Adrenal gland (tissue), 9 donors: ENCODE measurements at regions not wholly inside any gene's neighbourhood (a gene's known extent, or its start where the extent isn't known, plus 50 kb on each side); places are given as distances from the start of the nearest gene placed in this dataset.
A peak's percentile ranks its signal among the peaks of the same experiment; 100 is the strongest.

ENCODE experiments used
- DNase-seq, 7 donors: peaks; one replicate each; pipeline ENCODE4 v3.0.0-alpha.2; 2019 to 2020
- H3K27ac ChIP-seq, 5 donors: fragments of 200-600 bp; sonication (generic) in 4 of 5; 1 replicate in 3 of 5; 2 replicates in 2 of 5; pipeline versions ENCODE4 v1.5.1 to v1.8.0; 2016 to 2020; ENCODE audit warnings: mild to moderate bottlenecking in 1 of 5
- H3K27me3 ChIP-seq: fragments of 200-600 bp; 2 replicates; pipeline ENCODE4 v1.8.0; 2021
- H3K36me3 ChIP-seq, 2 donors: fragments of 200-600 bp; replicated peaks in 1 of 2; 1 replicate in 1 of 2; 2 replicates in 1 of 2; pipeline versions ENCODE4 v1.5.1 to v1.8.0; 2018 to 2022
- H3K4me1 ChIP-seq, 2 donors: fragments of 200-600 bp; replicated peaks in 1 of 2; 1 replicate in 1 of 2; 2 replicates in 1 of 2; pipeline versions ENCODE4 v1.5.1 to v1.8.0; 2018 to 2021
- H3K4me3 ChIP-seq, 4 donors: fragments of 200-600 bp; sonication (generic) in 3 of 4; one replicate each; pipeline ENCODE4 v1.5.1; 2016 to 2018
- H3K9me3 ChIP-seq, 3 donors: fragments of 200-600 bp; sonication (generic) in 1 of 3; replicated peaks in 1 of 3; 1 replicate in 2 of 3; 2 replicates in 1 of 3; pipeline versions ENCODE4 v1.5.1 to v1.8.0; 2016 to 2021
- CTCF ChIP-seq, 6 experiments: fragments of 450-650 bp in 4 of 6; fragments of 200-600 bp in 2 of 6; sonication (generic) in 1 of 6; IDR thresholded peaks; 1 replicate in 5 of 6; 2 replicates in 1 of 6; pipeline versions ENCODE4 v1.5.1 to v1.8.0; 2016 to 2021; ENCODE audit warnings: antibody characterized with exemption in 6 of 6, mild to moderate bottlenecking in 2 of 6, moderate library complexity in 1 of 6
- POLR2A ChIP-seq, 2 donors: fragments of 450-650 bp; IDR thresholded peaks; one replicate each; pipeline ENCODE4 v1.6.1; 2017; ENCODE audit warnings: antibody characterized with exemption in 2 of 2, mild to moderate bottlenecking in 2 of 2, moderate library complexity in 1 of 2
- WGBS, 4 donors: extraction: QIAGEN DNeasy Blood & Tissue Kit in 2 of 4; methylation state at CpG; one replicate each; pipeline versions ENCODE4 v1.1.5 to v1.1.7; 2013 to 2017; 5-methylcytosine and 5-hydroxymethylcytosine counted together
- intact Hi-C, 2 donors: fragments of 100-400 bp; cut with DNase I; formaldehyde crosslinking; loops; one replicate each; pipeline versions ENCODE4 v1.14.1 to v1.15.0; 2022 to 2023
- donor health status: healthy with polysubstance abuse.
- donor health status: Bipolar disorder and iron deficiency.
- donor health status: DM: yes; HTN: yes; CAD: no.
- donor health status: DM: no; HTN: no; CAD: no.
- donor health status: DM: no; HTN: no; CAD: no.

DNA sequence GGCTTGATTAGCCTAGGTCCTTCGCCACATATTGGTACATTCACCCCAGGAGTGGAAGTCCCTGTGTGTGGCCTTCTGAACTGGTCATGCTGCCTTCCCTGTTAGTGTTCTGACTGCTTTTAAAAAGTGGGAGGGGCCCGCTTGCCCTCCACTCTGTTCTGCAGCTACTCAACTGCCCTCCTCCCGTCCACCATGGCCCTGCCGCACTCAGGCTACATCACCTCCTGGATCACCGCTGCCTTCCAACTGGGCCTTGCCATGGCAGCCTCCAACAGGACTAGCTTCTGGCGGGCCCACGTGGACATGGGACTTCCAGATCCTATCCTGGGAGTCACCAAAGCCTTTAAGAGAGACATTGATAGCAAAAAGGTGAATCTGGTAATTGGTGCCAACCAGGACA is 152.1 kb upstream of the USP24 start:
- intact Hi-C loops: no loop called here
- no peak overlapping the region for H3K27ac ChIP-seq
- no peak for TF ChIP-seq POLR2A (IDR thresholded peaks at IDR 0.05)
- no peak for TF ChIP-seq CTCF (IDR thresholded peaks at IDR 0.05)
- H3K4me3 ChIP-seq: no peak overlapping the region
- WGBS, 4 donors: 77 to 93% (median 83%) methylated on average over 5 to 7 of the region's 7 CpGs
- DNase-seq: no peak
- H3K36me3 ChIP-seq: no peaks in the 10 kb centered on the region
- H3K4me1 ChIP-seq: no peaks in the 10 kb centered on the region
- H3K27me3 ChIP-seq: peaks cover 3% of the 10 kb centered on the region
- no peaks in the 10 kb centered on the region for H3K9me3 ChIP-seq

- Histone ChIP-seq H3K36me3 (no peaks in the 10 kb centered on the region), H3K27me3 (peaks cover 2% of the 10 kb centered on the region), H3K9me3 (no peaks in the 10 kb centered on the region), H3K4me3 (no peak overlapping the region), H3K4me1 (no peaks in the 10 kb centered on the region), H3K27ac (no peak overlapping the region)
- intact Hi-C loops: no loop called here
- no peak for DNase-seq
- TF ChIP-seq POLR2A (IDR thresholded peaks at IDR 0.05) (no peak), CTCF (IDR thresholded peaks at IDR 0.05) (no peak)
- 84 to 94% (median 88%) methylated on average over 3 of the region's 3 CpGs for WGBS, 4 donors
Measured at GRCh38 chr1:55364216-55364615, 149.1 kb upstream of the USP24 start.

GRCh38 chr1:55363268-55363667 is 148.1 kb upstream of the USP24 start:
- DNase-seq: no peak
- Histone ChIP-seq H3K4me3 (no peak overlapping the region), H3K9me3 (no peaks in the 10 kb centered on the region), H3K36me3 (no peaks in the 10 kb centered on the region), H3K4me1 (no peaks in the 10 kb centered on the region), H3K27ac (no peak overlapping the region), H3K27me3 (no peaks in the 10 kb centered on the region)
- 69 to 79% (median 70%) methylated on average over 1 of the region's 1 CpG for WGBS, 4 donors
- intact Hi-C loops: no loop called here
- TF ChIP-seq CTCF (IDR thresholded peaks at IDR 0.05) (no peak), POLR2A (IDR thresholded peaks at IDR 0.05) (no peak)

- intact Hi-C loops: no loop called here
Measured at GRCh38 chr1:55362558-55362957, 147.4 kb upstream of the USP24 start.

More at GRCh38 chr1:55362558-55362957, 147.4 kb upstream of the USP24 start:
- no peak overlapping the region for H3K27ac ChIP-seq
- H3K4me3 ChIP-seq: no peak overlapping the region
- TF ChIP-seq CTCF (IDR thresholded peaks at IDR 0.05): no peak
- no peak for TF ChIP-seq POLR2A (IDR thresholded peaks at IDR 0.05)
- no peaks in the 10 kb centered on the region for H3K36me3 ChIP-seq
- WGBS, 4 donors: 27 to 43% (median 33%) methylated on average over 3 of the region's 3 CpGs
- no peaks in the 10 kb centered on the region for H3K9me3 ChIP-seq
- no peaks in the 10 kb centered on the region for H3K4me1 ChIP-seq
- DNase-seq: peak in 1 of 7 donors; percentile 7
- H3K27me3 ChIP-seq: no peaks in the 10 kb centered on the region
